ENCODE measurements at regions not wholly inside any gene's neighbourhood (a gene's known extent, or its start where the extent isn't known, plus 50 kb on each side); places are given as distances from the start of the nearest gene placed in this dataset.
"Not testable (repeated sequence)": the region's sequence is repeated elsewhere in the genome, so short reads cannot be mapped to it uniquely, and the experiment has no call there.

DNA sequence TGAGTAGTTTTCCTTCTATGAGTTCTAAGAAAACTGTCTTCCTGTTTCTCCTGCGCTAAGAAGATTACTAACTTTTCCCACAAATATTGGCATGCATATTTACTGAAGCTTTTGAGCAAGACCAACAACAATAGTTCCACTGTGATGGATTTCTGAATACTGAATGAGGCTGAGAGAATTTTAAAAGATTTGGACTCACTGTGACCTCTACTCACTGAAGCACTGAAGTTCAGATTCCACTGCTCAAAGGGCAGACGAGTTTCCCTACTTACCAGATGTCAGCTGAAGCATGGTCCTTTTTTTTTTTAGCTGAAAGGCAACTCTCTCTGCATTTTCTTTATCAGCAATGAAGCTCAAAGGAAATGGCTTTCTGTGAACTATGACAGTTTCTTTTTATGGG lies 718.5 kb downstream of the RFPL4B start:
- Histone ChIP-seq H3K27ac (no peak overlapping the region), H3K27me3 (no peaks in the 10 kb centered on the region), H3K36me3 (no peaks in the 10 kb centered on the region), H3K9me3 (no peaks in the 10 kb centered on the region), H3K4me1 (ENCODE audit: insufficient read depth) (no peaks in the 10 kb centered on the region), H3K4me3 (no peak overlapping the region)
- TF ChIP-seq EP300 (IDR thresholded peaks at IDR 0.05) (no peak), POLR2A (IDR thresholded peaks at IDR 0.05) (no peak)
- TF ChIP-seq, protein P1, sequence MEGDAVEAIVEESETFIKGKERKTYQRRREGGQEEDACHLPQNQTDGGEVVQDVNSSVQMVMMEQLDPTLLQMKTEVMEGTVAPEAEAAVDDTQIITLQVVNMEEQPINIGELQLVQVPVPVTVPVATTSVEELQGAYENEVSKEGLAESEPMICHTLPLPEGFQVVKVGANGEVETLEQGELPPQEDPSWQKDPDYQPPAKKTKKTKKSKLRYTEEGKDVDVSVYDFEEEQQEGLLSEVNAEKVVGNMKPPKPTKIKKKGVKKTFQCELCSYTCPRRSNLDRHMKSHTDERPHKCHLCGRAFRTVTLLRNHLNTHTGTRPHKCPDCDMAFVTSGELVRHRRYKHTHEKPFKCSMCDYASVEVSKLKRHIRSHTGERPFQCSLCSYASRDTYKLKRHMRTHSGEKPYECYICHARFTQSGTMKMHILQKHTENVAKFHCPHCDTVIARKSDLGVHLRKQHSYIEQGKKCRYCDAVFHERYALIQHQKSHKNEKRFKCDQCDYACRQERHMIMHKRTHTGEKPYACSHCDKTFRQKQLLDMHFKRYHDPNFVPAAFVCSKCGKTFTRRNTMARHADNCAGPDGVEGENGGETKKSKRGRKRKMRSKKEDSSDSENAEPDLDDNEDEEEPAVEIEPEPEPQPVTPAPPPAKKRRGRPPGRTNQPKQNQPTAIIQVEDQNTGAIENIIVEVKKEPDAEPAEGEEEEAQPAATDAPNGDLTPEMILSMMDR (IDR thresholded peaks at IDR 0.05), result no peak
- 48 to 59% (median 51%) methylated on average over 2 of the region's 2 CpGs for WGBS, 3 donors
- DNase-seq, result no peak
- intact Hi-C loops (cut with DNase I), result no loop called here

DNA sequence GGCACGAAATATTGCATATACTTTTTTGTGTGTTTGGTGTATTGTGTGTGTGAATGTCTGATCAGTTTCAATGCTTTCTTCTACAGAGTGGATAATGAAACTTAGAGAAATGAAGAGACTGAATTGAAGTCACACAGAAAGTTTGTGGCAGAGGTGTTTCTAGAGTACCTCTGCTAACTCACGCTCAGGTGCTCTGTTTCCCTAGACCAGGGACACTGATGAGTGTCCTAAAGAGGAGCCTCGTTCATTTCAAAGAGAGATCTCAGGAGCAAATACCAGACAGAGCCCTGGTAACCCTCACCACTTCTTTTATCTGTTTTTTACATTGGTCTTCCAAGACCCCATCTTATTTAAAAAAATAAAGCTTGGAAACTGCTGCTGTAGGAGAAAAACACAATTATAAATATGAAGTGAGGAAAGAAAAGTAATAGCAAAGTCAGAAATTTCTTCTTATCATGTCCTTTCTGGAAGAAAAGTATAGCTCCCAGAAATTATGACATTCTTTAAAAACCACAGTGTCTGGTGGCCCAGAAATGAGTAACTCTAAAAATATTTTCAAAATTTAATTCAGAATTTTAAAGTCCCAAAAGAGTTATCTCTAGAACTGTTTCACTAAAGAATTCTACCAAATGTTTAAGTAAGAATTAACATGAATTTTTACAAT lies 720.6 kb downstream of the RFPL4B start:
- H3K4me1 ChIP-seq (ENCODE audit: insufficient read depth), result no peaks in the 10 kb centered on the region
- no peak overlapping the region for H3K4me3 ChIP-seq
- intact Hi-C loops (cut with DNase I), result no loop called here
- DNase-seq, result no peak
- 77 to 86% (median 81%) methylated on average over 3 of the region's 3 CpGs for WGBS, 3 donors
- TF ChIP-seq EP300 (IDR thresholded peaks at IDR 0.05) (no peak), POLR2A (IDR thresholded peaks at IDR 0.05) (no peak)
- TF ChIP-seq, protein P1 (IDR thresholded peaks at IDR 0.05), result no peak
- H3K27me3 ChIP-seq, result no peaks in the 10 kb centered on the region
- no peak overlapping the region for H3K27ac ChIP-seq
- no peaks in the 10 kb centered on the region for H3K9me3 ChIP-seq
- H3K36me3 ChIP-seq, result no peaks in the 10 kb centered on the region

DNA sequence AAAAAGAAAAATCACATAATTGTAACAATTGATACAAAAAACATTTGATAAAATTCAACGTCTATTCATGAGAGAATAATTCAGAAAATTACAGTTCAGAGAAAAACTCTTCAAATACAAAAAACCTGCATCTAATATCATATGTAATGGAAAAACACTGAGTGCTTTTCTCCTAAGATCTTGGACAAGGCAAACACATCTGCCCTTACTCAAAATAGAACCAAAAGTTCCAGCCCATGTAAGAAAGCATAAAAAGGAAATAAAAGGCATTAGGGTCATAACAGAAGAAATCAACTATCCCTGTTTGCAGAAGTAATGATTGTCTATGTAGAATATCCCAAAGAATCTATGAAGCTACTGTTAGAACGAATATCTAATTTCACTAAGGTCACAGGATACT lies 721.4 kb downstream of the RFPL4B start:
- DNase-seq, result no peak
- WGBS, 3 donors, result 51 to 61% (median 56%) methylated on average over 2 of the region's 2 CpGs
- no peaks in the 10 kb centered on the region for H3K36me3 ChIP-seq
- no peaks in the 10 kb centered on the region for H3K27me3 ChIP-seq
- TF ChIP-seq, protein P1 (IDR thresholded peaks at IDR 0.05), result no peak
- TF ChIP-seq EP300 (IDR thresholded peaks at IDR 0.05) (no peak), POLR2A (IDR thresholded peaks at IDR 0.05) (no peak)
- no peaks in the 10 kb centered on the region for H3K4me1 ChIP-seq (ENCODE audit: insufficient read depth)
- no peak overlapping the region for H3K27ac ChIP-seq
- no peaks in the 10 kb centered on the region for H3K9me3 ChIP-seq
- intact Hi-C loops (cut with DNase I), result no loop called here
- H3K4me3 ChIP-seq, result no peak overlapping the region

DNA sequence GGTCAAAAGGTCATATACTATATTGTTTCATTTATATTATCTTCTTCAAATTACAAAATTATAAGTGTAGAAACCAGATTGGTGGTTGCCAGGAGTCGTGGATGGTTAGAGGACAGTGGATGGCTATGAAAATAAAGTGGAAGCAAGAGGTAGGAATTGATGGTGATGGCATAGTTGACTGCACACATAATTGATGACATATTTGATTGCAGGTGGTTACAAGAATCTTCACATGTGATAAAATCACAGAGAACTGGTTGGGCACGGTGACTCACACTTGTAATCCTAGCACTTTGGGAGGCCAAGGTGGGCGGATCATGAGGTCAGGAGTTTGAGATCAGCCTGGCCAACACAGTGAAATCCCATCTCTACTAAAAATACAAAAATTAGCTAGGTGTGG lies 723.6 kb downstream of the RFPL4B start:
- H3K27ac ChIP-seq; H3K27me3 ChIP-seq; DNase-seq; H3K4me1 ChIP-seq (ENCODE audit: insufficient read depth); H3K36me3 ChIP-seq; H3K9me3 ChIP-seq; H3K4me3 ChIP-seq; intact Hi-C loops (cut with DNase I): not testable (repeated sequence)
- 92 to 99% (median 95%) methylated on average over 3 of the region's 3 CpGs for WGBS, 3 donors

DNA sequence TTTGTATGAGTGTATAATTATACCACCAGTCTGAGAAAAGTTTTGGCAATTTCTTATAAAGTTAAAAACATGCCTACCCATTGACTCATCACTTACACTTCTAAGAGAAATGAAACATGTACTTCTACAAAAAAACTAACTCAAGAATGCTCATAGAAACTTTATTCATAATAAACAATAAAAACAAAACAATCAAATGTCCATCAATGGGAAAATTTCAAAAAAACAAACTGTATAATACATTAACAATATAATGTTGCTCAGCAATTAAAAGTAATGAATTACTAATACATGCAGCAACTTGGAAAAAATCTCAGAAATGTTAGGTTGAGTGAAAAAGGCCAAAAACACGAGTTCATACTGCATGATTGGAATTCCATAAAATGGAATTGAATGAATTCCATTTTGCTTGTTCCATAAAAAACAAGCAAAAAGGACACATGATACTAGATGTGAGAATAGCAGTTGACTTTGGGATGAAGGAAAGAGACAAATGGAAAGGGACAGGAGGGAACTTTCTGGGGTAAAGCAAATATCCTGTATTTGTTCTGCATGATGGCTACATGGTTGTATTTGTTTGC lies 726.6 kb downstream of the RFPL4B start:
- Histone ChIP-seq H3K4me3 (no peak overlapping the region), H3K27me3 (no peaks in the 10 kb centered on the region), H3K36me3 (no peaks in the 10 kb centered on the region), H3K27ac (no peak overlapping the region), H3K9me3 (no peaks in the 10 kb centered on the region), H3K4me1 (ENCODE audit: insufficient read depth) (no peaks in the 10 kb centered on the region)
- WGBS, 3 donors, result 11 to 28% (median 12%) methylated on average over 1 of the region's 1 CpG
- TF ChIP-seq EP300 (IDR thresholded peaks at IDR 0.05) (no peak), POLR2A (IDR thresholded peaks at IDR 0.05) (no peak)
- TF ChIP-seq, protein P1 (IDR thresholded peaks at IDR 0.05), result no peak
- no peak for DNase-seq
- intact Hi-C loops (cut with DNase I), result no loop called here

Measured in ovary (tissue), 7 donors.